T-cell (primary cell): ENCODE measurements at regions not wholly inside any gene's neighbourhood (a gene's known extent, or its start where the extent isn't known, plus 50 kb on each side); places are given as distances from the start of the nearest gene placed in this dataset.

Experiments used
- ATAC-seq, 4 experiments: fragments of 200-7000 bp in 3 of 4; fragments of 150-1000 bp in 1 of 4; cut with Tn5 transposase; replicated peaks in 1 of 4; 1 replicate in 3 of 4; 2 replicates in 1 of 4; pipeline ENCODE4 v1.10.0; 2021; ENCODE audit warnings: moderate library complexity in 3 of 4, mild to moderate bottlenecking in 2 of 4, moderate number of reproducible peaks in 1 of 4
- CTCF ChIA-PET, 2 donors: fragments of 300-600 bp; sonication (Branson Sonifier 250); formaldehyde crosslinking; loops; one replicate each; lab custom pipeline; 2022; ENCODE audit warnings: antibody characterized with exemption in 2 of 2; lab: Charles Lee
- POLR2A ChIA-PET, 2 donors: fragments of 300-600 bp; sonication (Branson Sonifier 250); formaldehyde crosslinking; loops; one replicate each; lab custom pipeline; 2022; ENCODE audit warnings: antibody characterized with exemption in 2 of 2; lab: Charles Lee
- DNase-seq, 35 experiments: peaks; one replicate each; pipeline versions ENCODE4 v3.0.0 to v3.0.0-alpha.2; 2013 to 2023
- H3K27ac ChIP-seq: one replicate; pipeline ENCODE4 v1.5.1; 2013; ENCODE audit warnings: low read length
- H3K27me3 ChIP-seq, 2 experiments: replicated peaks in 1 of 2; 1 replicate in 1 of 2; 2 replicates in 1 of 2; pipeline versions ENCODE4 v1.6.1 to v1.7.0; 2013; ENCODE audit warnings: low read length in 1 of 2, mixed read lengths in 1 of 2; ENCODE audit not compliant: control insufficient read depth in 2 of 2, insufficient read depth in 2 of 2; ENCODE audit errors: extremely low read depth in 1 of 2
- H3K36me3 ChIP-seq, 2 donors: 1 replicate in 1 of 2; 2 replicates in 1 of 2; pipeline versions ENCODE4 v1.6.1 to v1.7.0; 2013; ENCODE audit warnings: low read length in 1 of 2; ENCODE audit not compliant: control insufficient read depth in 2 of 2, insufficient read depth in 1 of 2; ENCODE audit errors: extremely low read depth in 1 of 2
- H3K4me1 ChIP-seq, 2 experiments: 1 replicate in 1 of 2; 2 replicates in 1 of 2; pipeline versions ENCODE4 v1.6.1 to v1.7.0; 2013; ENCODE audit warnings: low read length in 2 of 2, mixed read lengths in 1 of 2; ENCODE audit not compliant: insufficient read depth in 2 of 2, control insufficient read depth in 1 of 2; ENCODE audit errors: extremely low read depth in 1 of 2
- H3K4me3 ChIP-seq, 2 donors: 1 replicate in 1 of 2; 2 replicates in 1 of 2; pipeline versions ENCODE4 v1.5.1 to v1.7.0; 2013; ENCODE audit warnings: mild to moderate bottlenecking in 2 of 2, low read length in 1 of 2, moderate library complexity in 1 of 2; ENCODE audit not compliant: control insufficient read depth in 1 of 2; ENCODE audit errors: extremely low read depth in 1 of 2
- H3K9me3 ChIP-seq: 2 replicates; pipeline ENCODE4 v1.7.0; 2013
- H3K27ac Mint-ChIP-seq, 2 donors: one replicate each; pipeline ENCODE4 v1.8.0; 2020 to 2021; ENCODE audit warnings: mild to moderate bottlenecking in 2 of 2, mixed read lengths in 2 of 2
- H3K27me3 Mint-ChIP-seq, 2 donors: one replicate each; pipeline ENCODE4 v1.8.0; 2021 to 2022; ENCODE audit warnings: mixed read lengths in 2 of 2
- H3K36me3 Mint-ChIP-seq: one replicate; pipeline ENCODE4 v1.8.0; 2021; ENCODE audit warnings: mixed read lengths
- H3K4me1 Mint-ChIP-seq, 3 donors: one replicate each; pipeline ENCODE4 v1.8.0; 2020 to 2022; ENCODE audit warnings: mixed read lengths in 3 of 3, mild to moderate bottlenecking in 1 of 3
- H3K4me3 Mint-ChIP-seq, 3 donors: one replicate each; pipeline ENCODE4 v1.8.0; 2020 to 2022; ENCODE audit warnings: mild to moderate bottlenecking in 3 of 3, mixed read lengths in 3 of 3, moderate library complexity in 3 of 3
- H3K9me3 Mint-ChIP-seq, 3 donors: one replicate each; pipeline ENCODE4 v1.8.0; 2020 to 2022; ENCODE audit warnings: mixed read lengths in 3 of 3
- WGBS: methylation state at CpG from one replicate; pipeline ENCODE4 v1.1.5; 2013; ENCODE audit warnings: missing lambda C conversion rate; ENCODE audit not compliant: insufficient coverage; 5-methylcytosine and 5-hydroxymethylcytosine counted together

DNA sequence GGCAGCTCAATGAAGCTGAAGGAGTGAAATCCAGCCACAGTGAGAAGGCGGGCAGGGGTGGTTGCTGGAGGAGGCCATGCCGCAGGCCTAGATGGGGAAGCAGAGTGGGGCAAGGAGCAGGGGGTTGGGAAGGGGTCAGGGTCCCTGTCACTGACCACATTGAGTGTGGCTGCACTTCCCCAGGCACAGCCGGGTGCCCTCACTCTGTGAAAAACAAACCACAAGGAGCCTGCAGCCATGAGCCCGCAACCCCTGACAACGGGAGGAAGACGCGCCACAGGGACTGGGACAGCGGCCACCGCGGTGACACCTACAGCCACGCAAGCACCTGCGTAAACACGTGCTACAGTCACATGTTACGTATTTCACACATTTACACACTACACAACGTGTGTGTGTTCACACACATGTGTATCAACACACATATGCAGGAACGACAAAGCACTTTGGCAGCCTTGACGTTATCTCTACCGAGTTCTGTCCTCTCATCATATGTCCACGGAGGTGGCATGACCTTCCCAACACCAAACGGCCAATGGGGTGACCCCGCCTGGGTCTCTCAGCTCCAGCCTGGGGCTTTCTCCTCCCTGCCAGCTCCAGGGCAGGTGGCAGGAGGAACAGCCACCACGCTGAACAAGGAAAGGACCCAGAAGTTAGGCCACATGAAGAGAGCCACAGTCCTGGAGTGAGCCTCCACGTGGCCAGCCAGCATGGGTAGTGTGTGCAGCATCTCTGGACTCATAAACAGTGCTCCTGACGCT is 137.6 kb upstream of the RPS6KA2 start:
- Histone ChIP-seq H3K4me1 (peaks cover 6 to 11% of the 10 kb centered on the region in 2 experiments), H3K36me3 (no peaks in the 10 kb centered on the region), H3K4me3 (no peak overlapping the region), H3K9me3 (no peaks in the 10 kb centered on the region), H3K27me3 (peaks cover 0 to 1% of the 10 kb centered on the region in 2 experiments), H3K27ac (no peak overlapping the region)
- Mint-ChIP-seq H3K4me1 (peaks cover 10 to 15% (median 12%) of the 10 kb centered on the region in 3 donors), H3K4me3 (no peak overlapping the region), H3K27ac (no peak overlapping the region), H3K9me3 (no peaks in the 10 kb centered on the region), H3K27me3 (no peaks in the 10 kb centered on the region), H3K36me3 (peaks cover 4% of the 10 kb centered on the region)
- 88% methylated on average over 23 of the region's 24 CpGs for WGBS
- CTCF ChIA-PET = interaction anchor here in 1 of 2 donors (0.6 kb wide), 1 partner anchor 10 kb away, joined by 13 read pairs; no protein-coding TSS in a partner anchor
- ATAC-seq (no peak), DNase-seq (no peak)
- POLR2A ChIA-PET = no interaction called here

DNA sequence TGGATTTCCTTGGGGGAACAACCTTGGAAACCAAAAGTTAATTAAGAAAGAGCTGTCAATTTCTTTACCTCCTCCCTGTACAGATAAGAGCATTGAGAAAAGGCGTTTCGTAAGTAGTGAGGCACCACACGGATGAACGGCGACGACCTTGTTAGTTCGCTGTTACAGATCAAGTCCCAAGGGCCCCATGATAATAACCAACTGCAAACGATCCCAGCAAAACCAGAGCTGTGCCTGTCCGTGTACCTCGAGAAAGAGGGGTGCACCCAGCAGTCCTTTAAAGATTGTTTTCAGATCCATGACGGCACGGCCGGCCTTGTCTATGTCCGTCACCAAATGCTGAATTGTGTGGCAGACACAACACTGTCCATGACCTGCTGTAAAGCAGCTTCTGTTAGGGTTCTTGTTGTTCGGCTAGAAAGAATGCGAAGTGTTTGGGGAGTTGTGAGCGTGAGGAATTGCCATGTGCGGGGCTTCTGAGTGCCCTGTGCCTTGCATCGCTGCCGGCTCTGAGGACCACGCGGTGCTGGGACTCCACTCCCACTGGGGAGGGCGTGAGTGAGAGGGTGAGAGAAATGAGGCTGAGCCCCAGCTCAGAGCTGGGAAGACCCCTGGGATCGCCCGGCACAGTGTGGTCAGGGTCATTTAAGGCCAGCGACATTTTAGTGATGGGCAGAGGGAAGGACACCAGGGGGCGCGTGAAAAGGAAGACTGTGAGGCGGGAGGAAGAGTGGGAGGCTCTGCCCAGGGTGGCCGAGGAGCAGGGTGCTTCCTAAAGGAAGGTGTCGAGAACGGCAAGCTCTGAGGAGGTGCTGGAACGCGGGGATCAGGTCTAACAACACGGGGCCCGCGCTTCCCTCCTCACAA is 136.8 kb upstream of the RPS6KA2 start:
- DNase-seq = no peak
- ATAC-seq = no peak
- ChIA-PET CTCF (no interaction called here), POLR2A (no interaction called here)
- no peak overlapping the region for H3K4me3 Mint-ChIP-seq
- no peak overlapping the region for H3K27ac Mint-ChIP-seq
- H3K4me1 Mint-ChIP-seq = peaks cover 18 to 24% (median 20%) of the 10 kb centered on the region in 3 donors
- no peaks in the 10 kb centered on the region for H3K9me3 Mint-ChIP-seq
- no peak overlapping the region for H3K4me3 ChIP-seq
- H3K36me3 Mint-ChIP-seq = peaks cover 4% of the 10 kb centered on the region
- WGBS = 90% methylated on average over 34 of the region's 37 CpGs
- H3K36me3 ChIP-seq = no peaks in the 10 kb centered on the region
- H3K4me1 ChIP-seq = peaks cover 7 to 17% of the 10 kb centered on the region in 2 experiments
- no peaks in the 10 kb centered on the region for H3K9me3 ChIP-seq
- peaks cover 0 to 2% of the 10 kb centered on the region in 2 experiments for H3K27me3 ChIP-seq
- H3K27ac ChIP-seq = no peak overlapping the region
- no peaks in the 10 kb centered on the region for H3K27me3 Mint-ChIP-seq

DNA sequence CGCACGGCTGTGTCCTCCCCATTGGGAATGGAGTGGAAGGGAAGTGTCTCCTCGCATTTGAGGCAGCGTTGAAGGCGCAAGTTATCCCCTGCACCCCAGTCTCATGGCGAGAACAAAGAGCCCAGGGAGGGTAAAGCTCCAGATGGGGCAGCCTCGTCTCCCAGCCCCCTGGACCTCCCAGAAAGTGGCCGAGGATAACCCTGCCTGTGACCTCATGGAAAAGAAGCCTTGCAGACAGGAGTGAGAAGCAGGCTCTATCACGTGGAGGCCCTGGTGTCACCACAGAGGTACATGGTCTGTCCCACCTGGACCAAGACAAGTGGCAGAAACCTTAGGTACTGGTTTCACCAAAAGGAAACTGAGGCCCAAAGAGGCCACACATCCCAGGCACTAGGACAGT is 134.8 kb upstream of the RPS6KA2 start:
- H3K9me3 Mint-ChIP-seq = no peaks in the 10 kb centered on the region
- WGBS = 87% methylated on average over 7 of the region's 9 CpGs
- H3K4me1 ChIP-seq = peaks cover 22 to 27% of the 10 kb centered on the region in 2 experiments
- H3K4me3 Mint-ChIP-seq = no peak overlapping the region
- POLR2A ChIA-PET = no interaction called here
- H3K36me3 Mint-ChIP-seq = peaks cover 4% of the 10 kb centered on the region
- ATAC-seq (no peak), DNase-seq (no peak)
- H3K27ac Mint-ChIP-seq = no peak overlapping the region
- H3K9me3 ChIP-seq = no peaks in the 10 kb centered on the region
- H3K4me3 ChIP-seq = no peak overlapping the region
- peaks cover 0 to 15% of the 10 kb centered on the region in 2 experiments for H3K27me3 ChIP-seq
- no peaks in the 10 kb centered on the region for H3K36me3 ChIP-seq
- peaks cover 10 to 15% of the 10 kb centered on the region in 2 donors for H3K27me3 Mint-ChIP-seq
- peaks cover 37 to 42% (median 40%) of the 10 kb centered on the region in 3 donors for H3K4me1 Mint-ChIP-seq
- CTCF ChIA-PET = interaction anchor here in 1 of 2 donors (1.1 kb wide), 1 partner anchor 13 kb away, joined by 3 read pairs; no protein-coding TSS in a partner anchor
- H3K27ac ChIP-seq = no peak overlapping the region

DNA sequence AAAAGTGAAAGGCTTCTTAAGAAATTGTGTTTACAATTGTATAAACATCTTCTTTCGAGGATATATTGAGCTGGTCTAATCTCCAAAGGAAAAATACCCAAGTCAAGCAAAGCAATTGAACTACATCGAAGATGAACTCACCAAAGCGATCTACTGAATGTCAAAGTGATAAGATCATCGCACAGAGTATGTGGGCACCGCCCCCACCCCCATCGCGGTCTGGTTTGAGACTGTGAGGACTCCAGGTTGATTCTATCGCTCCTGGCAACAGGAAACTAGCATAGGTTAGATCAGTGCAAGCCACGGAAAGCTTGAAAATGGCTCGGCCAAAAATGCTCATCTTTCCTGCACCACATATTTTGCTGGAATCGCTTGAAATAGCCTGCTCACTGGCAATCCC is 133.2 kb upstream of the RPS6KA2 start:
- ATAC-seq = peak; percentile 88 to 97 (median 94)
- Histone ChIP-seq H3K4me1 (peaks cover 22 to 27% of the 10 kb centered on the region in 2 experiments), H3K36me3 (no peaks in the 10 kb centered on the region), H3K27ac (no peak overlapping the region), H3K4me3 (peak overlapping the region in 1 of 2 donors; percentile 18), H3K27me3 (peaks cover 0 to 18% of the 10 kb centered on the region in 2 experiments), H3K9me3 (no peaks in the 10 kb centered on the region)
- DNase-seq = peak; percentile 15 to 74 (median 53)
- ChIA-PET CTCF (interaction anchor here in 1 of 2 donors (0.5 to 1.5 kb wide), 3 partner anchors 15 to 634 kb away, joined by 3 to 5 read pairs (median 4); no protein-coding TSS in a partner anchor), POLR2A (no interaction called here)
- Mint-ChIP-seq H3K4me3 (peak overlapping the region; percentile 51 to 62 (median 57)), H3K4me1 (peaks cover 37 to 42% (median 40%) of the 10 kb centered on the region in 3 donors), H3K27me3 (peaks cover 14 to 18% of the 10 kb centered on the region in 2 donors), H3K36me3 (peaks cover 4% of the 10 kb centered on the region), H3K27ac (no peak overlapping the region), H3K9me3 (no peaks in the 10 kb centered on the region)
- WGBS = 0% methylated on average over 5 of the region's 11 CpGs

DNA sequence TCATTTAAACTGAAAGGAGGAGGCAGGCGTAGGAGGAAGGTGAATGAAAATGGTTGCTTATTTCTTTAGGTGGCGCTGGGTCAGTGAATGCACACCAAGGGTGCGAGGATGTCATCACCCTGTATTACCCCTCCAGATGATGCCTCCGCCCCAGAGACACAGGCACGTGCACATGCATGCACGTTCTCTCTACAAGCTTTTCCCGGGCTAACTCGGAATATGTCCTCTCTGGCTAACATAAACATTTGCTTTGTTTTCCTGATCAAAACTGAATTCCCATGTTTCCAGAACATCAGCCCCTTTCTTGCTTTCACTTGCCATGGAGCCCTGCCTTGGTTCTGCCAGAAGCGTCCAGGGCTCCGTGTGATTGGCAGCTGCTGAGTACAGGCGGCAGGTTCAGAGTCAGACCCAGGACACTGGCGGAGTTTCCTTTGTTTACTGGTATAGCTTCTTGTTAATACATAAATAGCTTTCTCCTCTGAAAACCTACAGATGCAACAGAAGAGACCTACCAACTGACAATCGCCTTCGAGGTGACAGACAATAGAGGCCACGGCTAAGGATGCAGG is 131.2 kb upstream of the RPS6KA2 start:
- Mint-ChIP-seq H3K36me3 (peaks cover 5% of the 10 kb centered on the region), H3K4me1 (peaks cover 37 to 42% (median 40%) of the 10 kb centered on the region in 3 donors), H3K27ac (no peak overlapping the region), H3K4me3 (peak overlapping the region; percentile 52 to 75 (median 66)), H3K9me3 (no peaks in the 10 kb centered on the region), H3K27me3 (peaks cover 18% of the 10 kb centered on the region in 2 donors)
- Histone ChIP-seq H3K27me3 (peaks cover 0 to 18% of the 10 kb centered on the region in 2 experiments), H3K4me1 (peaks cover 22 to 27% of the 10 kb centered on the region in 2 experiments), H3K36me3 (no peaks in the 10 kb centered on the region), H3K27ac (no peak overlapping the region), H3K9me3 (no peaks in the 10 kb centered on the region), H3K4me3 (no peak overlapping the region)
- DNase-seq = no peak
- ATAC-seq = no peak
- POLR2A ChIA-PET = no interaction called here
- CTCF ChIA-PET = interaction anchor here in 1 of 2 donors (1.0 kb wide), 1 partner anchor 17 kb away, joined by 5 read pairs; no protein-coding TSS in a partner anchor
- 90% methylated on average over 6 of the region's 15 CpGs for WGBS
